Naive thymus-derived CD4-positive, alpha-beta T cell (primary cell): ENCODE measurements at regions not wholly inside any gene's neighbourhood (a gene's known extent, or its start where the extent isn't known, plus 50 kb on each side); places are given as distances from the start of the nearest gene placed in this dataset.
"Not testable (repeated sequence)": the region's sequence is repeated elsewhere in the genome, so short reads cannot be mapped to it uniquely, and the experiment has no call there.

Source experiments
- ATAC-seq: fragments of 150-1000 bp; cut with Tn5 transposase; 2 replicates; pipeline ENCODE4 v1.10.0; 2021; ENCODE audit warnings: mild to moderate bottlenecking, moderate library complexity
- CTCF ChIA-PET: fragments of 350-600 bp; sonication (Branson Sonifier 250); formaldehyde crosslinking; loops from one replicate; lab custom pipeline; 2021; ENCODE audit warnings: antibody characterized with exemption; lab: Charles Lee
- POLR2A ChIA-PET: fragments of 350-600 bp; sonication (Branson Sonifier 250); formaldehyde crosslinking; loops from one replicate; lab custom pipeline; 2021; ENCODE audit warnings: antibody characterized with exemption, inconsistent platforms; lab: Charles Lee
- DNase-seq, 9 donors: peaks; one replicate each; pipeline versions ENCODE4 v3.0.0 to v3.0.0-alpha.2; 2020 to 2022; ENCODE audit warnings: mixed read lengths in 1 of 9
- H3K27ac ChIP-seq: one replicate; pipeline ENCODE4 v1.7.0; 2013; ENCODE audit warnings: mild to moderate bottlenecking, low read depth, low read length, moderate library complexity
- H3K27me3 ChIP-seq, 2 donors: one replicate each; pipeline ENCODE4 v1.7.0; 2013; ENCODE audit warnings: low read length in 2 of 2, mild to moderate bottlenecking in 2 of 2, moderate library complexity in 2 of 2; ENCODE audit not compliant: control insufficient read depth in 2 of 2, insufficient read depth in 2 of 2
- H3K36me3 ChIP-seq, 3 experiments: 1 replicate in 2 of 3; 2 replicates in 1 of 3; pipeline ENCODE4 v1.7.0; 2013; ENCODE audit warnings: low read length in 3 of 3, mild to moderate bottlenecking in 3 of 3, moderate library complexity in 1 of 3; ENCODE audit not compliant: insufficient read depth in 3 of 3, control insufficient read depth in 2 of 3
- H3K4me1 ChIP-seq, 2 donors: one replicate each; pipeline ENCODE4 v1.7.0; 2013; ENCODE audit warnings: low read length in 2 of 2, mild to moderate bottlenecking in 2 of 2, moderate library complexity in 1 of 2; ENCODE audit not compliant: control insufficient read depth in 2 of 2, insufficient read depth in 2 of 2
- H3K4me3 ChIP-seq: 2 replicates; pipeline ENCODE4 v1.7.0; 2013; ENCODE audit warnings: mild to moderate bottlenecking, low read length
- H3K9me3 ChIP-seq, 3 experiments: 1 replicate in 2 of 3; 2 replicates in 1 of 3; pipeline ENCODE4 v1.7.0; 2013; ENCODE audit warnings: low read length in 3 of 3; ENCODE audit not compliant: control insufficient read depth in 2 of 3
- H3K27ac Mint-ChIP-seq, 9 donors: one replicate each; pipeline ENCODE4 v1.8.0; 2020 to 2022; ENCODE audit warnings: mixed read lengths in 9 of 9, mild to moderate bottlenecking in 8 of 9, moderate library complexity in 5 of 9, inconsistent platforms in 2 of 9
- H3K27me3 Mint-ChIP-seq, 5 donors: one replicate each; pipeline ENCODE4 v1.8.0; 2021 to 2022; ENCODE audit warnings: mixed read lengths in 5 of 5, mild to moderate bottlenecking in 1 of 5
- H3K36me3 Mint-ChIP-seq, 5 donors: one replicate each; pipeline ENCODE4 v1.8.0; 2020 to 2022; ENCODE audit warnings: mixed read lengths in 5 of 5, mild to moderate bottlenecking in 3 of 5, inconsistent platforms in 1 of 5
- H3K4me1 Mint-ChIP-seq, 7 donors: one replicate each; pipeline ENCODE4 v1.8.0; 2020 to 2022; ENCODE audit warnings: mixed read lengths in 7 of 7, mild to moderate bottlenecking in 3 of 7, inconsistent platforms in 1 of 7
- H3K4me3 Mint-ChIP-seq, 10 donors: one replicate each; pipeline ENCODE4 v1.8.0; 2020 to 2022; ENCODE audit warnings: mild to moderate bottlenecking in 10 of 10, mixed read lengths in 10 of 10, moderate library complexity in 6 of 10, inconsistent platforms in 2 of 10
- H3K9me3 Mint-ChIP-seq, 11 donors: one replicate each; pipeline ENCODE4 v1.8.0; 2020 to 2022; ENCODE audit warnings: mixed read lengths in 11 of 11, mild to moderate bottlenecking in 4 of 11, inconsistent platforms in 1 of 11, moderate library complexity in 1 of 11
- intact Hi-C, 2 donors: fragments of 100-400 bp; cut with micrococcal nuclease; formaldehyde crosslinking; loops; one replicate each; pipeline ENCODE4 v1.15.1; 2023

DNA sequence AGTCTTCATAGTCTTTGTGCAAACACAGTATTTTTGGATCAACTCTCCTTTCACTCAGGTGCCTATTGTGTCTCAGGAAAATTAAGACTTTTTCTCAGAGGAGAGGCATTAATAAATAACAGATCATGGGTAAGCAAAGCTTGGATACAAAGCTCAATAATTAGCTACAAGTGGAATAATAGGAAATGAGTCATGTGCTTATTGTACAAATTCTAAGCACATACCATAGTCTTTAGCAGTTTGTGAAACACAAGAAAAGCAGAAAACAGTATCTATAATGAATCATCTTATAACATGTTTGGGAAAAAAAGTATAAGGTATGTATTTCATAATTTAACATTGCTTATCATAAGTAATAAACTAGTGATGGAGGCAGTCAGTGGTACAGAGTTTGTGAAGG is 477.0 kb downstream of the CDH10 start:
- Histone ChIP-seq H3K36me3 (no peaks in the 10 kb centered on the region), H3K4me1 (no peaks in the 10 kb centered on the region), H3K9me3 (no peaks in the 10 kb centered on the region), H3K27ac (no peak overlapping the region), H3K4me3 (no peak overlapping the region), H3K27me3 (no peaks in the 10 kb centered on the region)
- peaks cover 0 to 39% (median 12%) of the 10 kb centered on the region in 11 donors for H3K9me3 Mint-ChIP-seq
- ATAC-seq (no peak), DNase-seq (no peak)
- ChIA-PET POLR2A (no interaction called here), CTCF (no interaction called here)
- no peak overlapping the region for H3K27ac Mint-ChIP-seq
- no peaks in the 10 kb centered on the region for H3K4me1 Mint-ChIP-seq
- no peaks in the 10 kb centered on the region for H3K36me3 Mint-ChIP-seq
- H3K27me3 Mint-ChIP-seq = no peaks in the 10 kb centered on the region
- intact Hi-C loops = no loop called here
- H3K4me3 Mint-ChIP-seq = no peak overlapping the region

DNA sequence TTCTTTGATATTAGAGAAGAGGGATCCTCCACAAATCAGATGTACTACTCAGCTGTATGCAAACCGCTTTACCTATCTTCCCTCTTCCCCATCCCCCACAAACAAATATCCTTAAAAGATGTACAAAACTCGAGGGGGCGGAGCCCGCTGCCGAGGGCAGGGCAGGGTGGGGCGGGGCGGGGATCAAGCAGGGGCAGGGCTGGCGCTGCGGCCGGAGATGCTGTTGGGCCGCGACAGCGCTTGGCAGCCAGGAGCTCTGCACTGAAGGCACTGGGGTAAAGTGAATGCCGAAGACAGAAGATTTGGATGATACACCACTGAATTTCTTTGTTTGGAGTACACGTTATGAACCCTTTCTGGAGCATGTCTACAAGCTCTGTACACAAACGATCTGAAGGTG is 474.8 kb downstream of the CDH10 start:
- CTCF ChIA-PET = no interaction called here
- H3K27ac ChIP-seq = no peak overlapping the region
- Mint-ChIP-seq H3K27me3 (no peaks in the 10 kb centered on the region), H3K4me1 (no peaks in the 10 kb centered on the region), H3K36me3 (no peaks in the 10 kb centered on the region), H3K4me3 (no peak overlapping the region), H3K9me3 (peaks cover 0 to 44% (median 8%) of the 10 kb centered on the region in 11 donors), H3K27ac (no peak overlapping the region)
- ATAC-seq (no peak), DNase-seq (no peak)
- no peaks in the 10 kb centered on the region for H3K9me3 ChIP-seq
- no peak overlapping the region for H3K4me3 ChIP-seq
- no peaks in the 10 kb centered on the region for H3K27me3 ChIP-seq
- POLR2A ChIA-PET = no interaction called here
- intact Hi-C loops = no loop called here
- no peaks in the 10 kb centered on the region for H3K4me1 ChIP-seq
- no peaks in the 10 kb centered on the region for H3K36me3 ChIP-seq

DNA sequence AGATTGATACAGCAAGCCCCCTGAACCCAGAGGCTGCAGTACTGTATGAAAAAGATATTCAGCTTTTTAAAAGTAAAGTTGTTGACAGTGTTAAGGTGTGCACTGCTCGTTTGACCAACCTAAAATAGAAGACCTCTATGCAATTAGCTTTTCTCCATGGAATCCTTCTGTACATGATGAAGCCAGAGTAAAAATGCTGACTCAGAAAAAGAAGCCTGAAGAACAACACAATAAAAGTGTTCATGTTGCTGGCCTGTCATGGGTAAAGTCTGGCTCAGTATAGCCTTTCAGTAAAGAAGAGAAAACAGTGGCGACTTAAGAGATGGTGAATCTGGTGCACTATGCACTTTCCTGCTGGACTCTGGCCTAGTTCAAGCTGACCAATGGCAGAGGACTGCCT is 473.8 kb downstream of the CDH10 start:
- H3K9me3 ChIP-seq, POLR2A ChIA-PET, H3K4me3 Mint-ChIP-seq, H3K27me3 Mint-ChIP-seq, H3K27ac Mint-ChIP-seq, H3K36me3 Mint-ChIP-seq, H3K4me1 Mint-ChIP-seq, H3K27ac ChIP-seq, H3K4me3 ChIP-seq, CTCF ChIA-PET, H3K4me1 ChIP-seq, H3K27me3 ChIP-seq, intact Hi-C loops, ATAC-seq, DNase-seq, H3K36me3 ChIP-seq: not testable (repeated sequence)
- peaks cover 0 to 37% (median 8%) of the 10 kb centered on the region in 11 donors for H3K9me3 Mint-ChIP-seq

DNA sequence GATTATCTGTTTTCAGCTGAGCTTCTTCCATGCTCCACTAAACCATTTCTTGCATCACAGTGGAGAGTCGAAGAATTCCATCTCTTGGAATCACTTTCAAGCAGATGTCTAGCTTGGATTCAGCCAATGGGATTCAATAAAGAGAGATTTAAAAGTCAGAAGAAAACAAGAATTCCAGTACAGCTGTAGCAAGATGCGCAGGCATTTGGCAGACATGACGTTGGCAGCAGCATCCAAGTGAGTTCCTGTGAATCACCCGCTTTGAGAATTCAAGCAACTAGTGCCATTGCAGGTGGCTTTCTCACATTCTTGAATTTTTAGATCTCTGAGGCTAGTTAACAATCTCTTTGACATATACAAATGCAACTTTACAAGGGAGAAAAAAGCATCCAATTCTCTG is 467.0 kb downstream of the CDH10 start:
- no peak overlapping the region for H3K4me3 ChIP-seq
- Mint-ChIP-seq H3K27ac (no peak overlapping the region), H3K4me1 (no peaks in the 10 kb centered on the region), H3K27me3 (no peaks in the 10 kb centered on the region), H3K4me3 (no peak overlapping the region), H3K36me3 (no peaks in the 10 kb centered on the region), H3K9me3 (peaks cover 0 to 16% (median 4%) of the 10 kb centered on the region in 11 donors)
- no peaks in the 10 kb centered on the region for H3K4me1 ChIP-seq
- intact Hi-C loops = no loop called here
- no peak overlapping the region for H3K27ac ChIP-seq
- H3K36me3 ChIP-seq = no peaks in the 10 kb centered on the region
- DNase-seq (no peak), ATAC-seq (no peak)
- ChIA-PET POLR2A (no interaction called here), CTCF (no interaction called here)
- no peaks in the 10 kb centered on the region for H3K27me3 ChIP-seq
- no peaks in the 10 kb centered on the region for H3K9me3 ChIP-seq

DNA sequence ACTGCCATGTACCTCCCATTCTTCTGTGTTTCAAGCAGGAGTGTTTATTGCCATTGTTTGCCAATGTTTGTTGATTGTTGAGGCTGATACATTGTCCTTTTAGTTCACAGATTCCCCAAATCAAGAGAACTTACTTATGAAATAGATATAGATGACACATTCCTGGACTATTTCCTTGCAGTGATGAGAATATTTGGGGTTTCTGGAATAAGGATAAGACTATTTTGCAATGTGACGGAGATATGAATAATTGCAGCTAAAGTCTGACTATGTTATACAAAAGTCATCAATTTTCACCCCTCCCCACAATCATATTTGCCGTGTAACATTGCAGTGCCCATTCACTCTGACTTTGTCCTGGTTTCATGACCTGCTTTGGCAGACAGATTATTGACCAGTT is 460.8 kb downstream of the CDH10 start:
- Mint-ChIP-seq H3K9me3 (peaks cover 0 to 20% (median 6%) of the 10 kb centered on the region in 11 donors), H3K36me3 (no peaks in the 10 kb centered on the region), H3K4me3 (no peak overlapping the region), H3K27ac (no peak overlapping the region), H3K4me1 (no peaks in the 10 kb centered on the region), H3K27me3 (no peaks in the 10 kb centered on the region)
- ChIA-PET CTCF (no interaction called here), POLR2A (no interaction called here)
- intact Hi-C loops = no loop called here
- Histone ChIP-seq H3K4me1 (no peaks in the 10 kb centered on the region), H3K36me3 (no peaks in the 10 kb centered on the region), H3K27me3 (no peaks in the 10 kb centered on the region), H3K4me3 (no peak overlapping the region), H3K9me3 (no peaks in the 10 kb centered on the region), H3K27ac (no peak overlapping the region)
- ATAC-seq (no peak), DNase-seq (no peak)

DNA sequence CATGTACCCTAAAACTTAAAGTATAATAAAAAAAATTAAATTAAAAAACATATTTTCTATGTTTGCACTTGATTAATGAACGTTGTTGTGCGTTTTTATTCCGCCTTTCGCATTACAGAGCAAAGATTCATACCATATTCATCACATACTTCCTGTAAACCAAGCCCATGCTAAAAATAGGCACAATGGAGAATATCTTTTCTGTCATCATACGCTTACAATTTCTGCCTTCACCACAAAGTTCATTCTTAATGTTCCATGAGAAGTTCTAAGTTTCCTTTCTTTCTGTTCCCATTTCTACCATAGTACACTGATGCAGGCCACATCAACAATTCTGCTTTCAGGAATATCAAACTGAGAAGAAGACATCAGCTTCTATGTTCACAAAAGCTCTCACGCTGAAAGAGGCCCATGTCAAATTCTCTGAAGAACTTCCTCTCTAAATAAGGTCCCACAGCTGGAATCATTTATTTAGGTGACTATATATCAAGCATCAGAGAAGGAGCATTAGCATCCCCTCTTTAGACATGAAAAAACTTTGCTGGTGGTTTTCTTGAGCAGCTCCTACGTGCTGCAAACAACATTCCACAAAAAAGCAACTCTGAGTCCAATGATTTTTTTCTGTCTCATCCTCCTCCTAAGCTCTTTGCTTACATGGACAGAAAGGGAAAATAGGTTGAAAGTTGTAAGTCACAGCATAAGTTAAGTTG is 456.4 kb downstream of the CDH10 start:
- DNase-seq (no peak), ATAC-seq (no peak)
- H3K9me3 Mint-ChIP-seq = peaks cover 0 to 15% (median 4%) of the 10 kb centered on the region in 11 donors
- H3K4me3 Mint-ChIP-seq = no peak overlapping the region
- Histone ChIP-seq H3K4me3 (no peak overlapping the region), H3K27me3 (no peaks in the 10 kb centered on the region), H3K36me3 (no peaks in the 10 kb centered on the region), H3K4me1 (no peaks in the 10 kb centered on the region), H3K27ac (no peak overlapping the region), H3K9me3 (no peaks in the 10 kb centered on the region)
- ChIA-PET POLR2A (no interaction called here), CTCF (no interaction called here)
- no peaks in the 10 kb centered on the region for H3K27me3 Mint-ChIP-seq
- H3K27ac Mint-ChIP-seq = no peak overlapping the region
- H3K4me1 Mint-ChIP-seq = no peaks in the 10 kb centered on the region
- no peaks in the 10 kb centered on the region for H3K36me3 Mint-ChIP-seq
- intact Hi-C loops = no loop called here

DNA sequence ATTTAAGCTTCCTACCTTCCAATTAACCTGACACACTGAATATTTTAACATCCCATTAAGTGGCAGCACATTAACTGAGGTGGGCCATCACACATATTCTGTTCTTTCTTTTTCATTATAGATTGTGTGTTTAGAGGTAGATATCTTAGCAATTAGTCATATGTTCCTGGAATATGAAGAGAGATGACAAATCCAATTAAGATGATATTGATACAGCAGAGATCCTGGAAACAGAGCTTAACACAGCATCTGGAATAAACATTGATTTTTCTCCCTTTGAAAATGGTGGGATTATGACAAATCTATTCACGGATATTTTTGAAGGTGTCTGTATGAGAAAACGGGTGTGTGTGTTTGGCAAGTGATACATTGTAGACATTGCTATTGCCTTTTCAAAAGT is 448.0 kb downstream of the CDH10 start:
- ChIA-PET CTCF (no interaction called here), POLR2A (no interaction called here)
- Histone ChIP-seq H3K36me3 (no peaks in the 10 kb centered on the region), H3K9me3 (no peaks in the 10 kb centered on the region), H3K27ac (no peak overlapping the region), H3K27me3 (no peaks in the 10 kb centered on the region), H3K4me3 (no peak overlapping the region), H3K4me1 (no peaks in the 10 kb centered on the region)
- intact Hi-C loops = no loop called here
- DNase-seq (no peak), ATAC-seq (no peak)
- no peaks in the 10 kb centered on the region for H3K27me3 Mint-ChIP-seq
- no peaks in the 10 kb centered on the region for H3K36me3 Mint-ChIP-seq
- no peaks in the 10 kb centered on the region for H3K4me1 Mint-ChIP-seq
- no peak overlapping the region for H3K4me3 Mint-ChIP-seq
- peaks cover 1 to 19% (median 6%) of the 10 kb centered on the region in 11 donors for H3K9me3 Mint-ChIP-seq
- no peak overlapping the region for H3K27ac Mint-ChIP-seq
